ENCODE measurements at regions not wholly inside any gene's neighbourhood (a gene's known extent, or its start where the extent isn't known, plus 50 kb on each side); places are given as distances from the start of the nearest gene placed in this dataset.
"Not testable (repeated sequence)": the region's sequence is repeated elsewhere in the genome, so short reads cannot be mapped to it uniquely, and the experiment has no call there.

DNA sequence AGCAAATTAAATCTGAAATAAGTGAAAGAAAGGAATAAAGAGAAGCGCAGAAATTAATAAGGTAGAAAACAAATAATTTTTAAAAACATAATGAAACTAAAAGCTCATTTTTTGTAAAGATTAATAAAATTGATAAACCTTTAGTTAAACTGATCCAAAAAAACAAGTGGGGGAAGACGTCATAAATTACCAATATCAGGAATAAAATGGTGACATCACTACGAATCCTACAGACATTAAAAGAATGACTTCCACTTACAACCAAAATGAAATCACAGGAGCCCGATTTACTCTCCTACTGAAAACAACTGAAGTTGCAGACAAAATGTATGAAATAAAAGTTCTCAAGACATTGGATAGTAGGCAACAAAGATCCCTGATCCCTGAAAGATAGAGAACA lies 68.1 kb upstream of the IFFO2 start:
- peak; percentile 59 for FAIRE-seq

DNA sequence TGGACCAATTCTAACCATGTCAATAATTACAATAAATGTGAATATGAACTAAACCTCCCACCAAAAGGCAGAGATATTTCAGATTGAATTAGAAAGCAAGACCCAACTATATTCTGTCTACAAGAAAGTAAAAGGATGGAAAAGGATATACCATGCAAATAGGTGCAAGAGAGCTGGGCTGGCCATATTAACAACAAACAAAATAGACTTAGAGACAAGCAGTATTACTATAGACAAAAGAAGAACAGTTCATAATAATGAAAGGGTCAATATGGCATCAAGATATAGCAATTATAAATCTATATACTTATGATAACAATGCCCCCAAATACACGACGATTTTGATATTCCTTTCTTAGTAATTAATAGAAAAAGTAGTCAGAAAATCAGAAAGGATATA lies 67.3 kb upstream of the IFFO2 start:
- FAIRE-seq = no peak

DNA sequence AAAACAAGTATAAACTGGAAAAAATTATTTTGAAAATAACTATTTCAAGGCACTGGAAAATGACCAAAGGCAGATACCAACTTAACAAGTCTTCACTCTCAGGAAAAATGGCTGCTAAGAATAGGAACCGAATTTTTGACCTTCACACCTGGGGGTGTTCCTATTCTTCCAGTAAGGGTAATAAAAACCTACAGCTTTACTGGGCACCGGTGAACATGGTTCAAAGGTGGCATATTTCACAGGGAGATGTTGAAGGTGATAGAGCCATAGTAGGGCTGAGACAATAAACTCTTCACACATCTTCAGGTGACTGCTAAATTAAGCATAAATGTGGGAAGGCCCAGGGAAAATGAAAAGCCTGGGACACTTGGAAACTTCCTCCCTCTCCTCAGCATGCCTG lies 65.4 kb upstream of the IFFO2 start:
- no peak for FAIRE-seq

DNA sequence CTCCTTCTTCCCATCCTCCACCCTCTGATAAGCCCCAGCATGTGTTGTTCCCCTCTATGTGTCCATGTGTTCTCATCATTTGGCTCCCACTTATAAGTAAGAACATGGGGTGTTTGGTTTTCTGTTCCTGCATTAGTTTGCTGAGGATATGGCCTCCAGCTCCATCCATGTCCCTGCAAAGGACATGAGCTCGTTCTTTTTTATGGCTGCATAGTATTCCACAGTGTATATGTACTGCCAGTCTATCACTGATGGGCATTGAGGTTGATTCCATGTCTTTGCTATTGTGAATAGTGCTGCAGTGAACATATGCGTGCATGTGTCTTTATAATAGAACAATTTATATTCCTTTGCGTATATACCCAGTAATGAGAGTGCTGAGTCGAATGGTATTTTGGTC lies 62.8 kb upstream of the IFFO2 start:
- FAIRE-seq = not testable (repeated sequence)

DNA sequence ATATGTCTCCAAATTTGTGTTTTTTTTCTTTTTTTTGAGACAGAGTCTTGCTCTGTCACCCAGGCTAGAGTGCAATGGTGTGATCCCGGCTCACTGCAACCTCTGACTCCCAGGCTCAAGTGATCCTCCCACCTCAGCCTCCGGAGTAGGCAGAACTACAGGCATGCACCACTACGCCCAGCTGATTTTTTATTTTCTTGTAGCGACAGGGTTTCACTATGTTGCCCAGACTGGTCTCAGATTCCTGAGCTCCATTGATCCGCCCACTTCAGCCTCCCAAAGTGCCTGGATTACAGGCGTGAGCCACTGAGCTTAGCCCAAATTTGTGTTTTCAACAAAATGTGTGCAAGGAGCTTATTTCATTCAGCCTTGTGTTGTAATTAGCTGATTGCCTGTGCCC lies 59.0 kb upstream of the IFFO2 start:
- FAIRE-seq = no peak

DNA sequence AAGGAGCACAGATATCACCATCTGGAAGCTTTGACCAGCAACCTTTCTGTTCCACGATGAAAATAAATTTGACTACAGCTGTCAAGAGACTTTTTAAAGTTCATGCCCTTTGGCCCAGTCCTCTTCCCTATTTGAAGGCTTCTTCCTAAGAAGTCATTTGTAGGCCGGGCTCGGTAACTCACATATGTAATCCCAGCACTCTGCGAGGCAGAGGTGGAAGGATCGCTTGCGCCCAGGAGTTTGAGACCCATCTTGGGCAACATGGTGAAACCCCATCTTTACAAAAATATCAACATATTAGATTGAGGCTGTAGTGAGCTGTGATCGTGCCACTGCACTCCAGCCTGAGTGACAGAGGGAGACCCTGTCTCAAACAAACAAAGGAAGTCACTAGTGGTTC lies 58.3 kb upstream of the IFFO2 start:
- FAIRE-seq = no peak

DNA sequence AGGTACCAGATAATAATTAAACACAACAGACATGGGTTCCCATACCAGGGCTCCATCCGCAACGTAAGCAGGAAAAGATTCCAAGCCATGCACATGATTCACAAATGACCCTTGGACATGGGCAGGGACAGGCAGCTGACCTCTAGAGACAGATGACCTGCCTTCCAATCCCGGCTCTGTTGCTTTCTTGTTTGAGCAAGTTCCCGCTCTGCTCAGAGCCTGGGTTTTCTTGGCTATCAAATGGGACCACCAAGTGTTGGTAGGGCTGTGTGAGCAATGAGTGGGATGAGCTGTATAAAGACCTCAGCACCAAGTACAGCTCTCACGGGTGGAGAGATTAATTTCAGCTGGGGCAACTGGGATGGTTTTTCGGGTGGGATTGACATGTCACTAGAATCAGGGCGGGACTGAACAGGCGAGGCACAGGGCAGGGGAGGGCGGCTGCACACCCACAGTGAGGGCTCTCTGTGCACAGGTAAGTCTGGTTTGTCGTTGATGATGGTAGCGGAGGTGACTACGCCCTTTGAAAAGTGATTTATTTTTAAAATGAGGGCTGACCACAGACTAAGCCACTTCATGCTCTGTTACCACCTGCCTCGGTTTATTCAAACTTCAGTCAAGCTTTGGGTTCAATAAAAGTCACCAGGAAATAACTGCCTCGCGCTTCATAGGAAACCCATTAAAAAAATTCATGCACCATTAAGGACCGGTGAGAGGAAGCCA lies 57.5 kb upstream of the IFFO2 start:
- no peak for FAIRE-seq

DNA sequence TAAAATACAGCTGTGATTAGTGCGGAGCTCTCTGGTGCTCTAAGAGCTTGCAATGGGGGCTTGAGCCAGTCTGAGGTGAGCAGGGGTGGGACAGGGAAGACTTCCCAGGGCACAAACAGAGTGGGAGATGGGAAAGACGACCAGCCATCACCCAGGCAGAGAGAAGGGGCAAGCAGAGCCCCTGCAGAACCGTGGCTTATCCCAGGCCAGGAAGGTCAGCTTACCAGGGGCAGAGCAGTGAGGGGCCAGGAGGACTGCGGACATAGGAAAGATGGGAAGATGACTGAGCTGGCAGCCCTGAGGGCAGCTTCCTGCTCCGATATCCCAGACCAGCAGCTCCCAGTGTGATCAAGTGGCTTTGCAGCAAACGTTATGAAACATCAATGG lies 55.4 kb upstream of the IFFO2 start:
- no peak for FAIRE-seq

DNA sequence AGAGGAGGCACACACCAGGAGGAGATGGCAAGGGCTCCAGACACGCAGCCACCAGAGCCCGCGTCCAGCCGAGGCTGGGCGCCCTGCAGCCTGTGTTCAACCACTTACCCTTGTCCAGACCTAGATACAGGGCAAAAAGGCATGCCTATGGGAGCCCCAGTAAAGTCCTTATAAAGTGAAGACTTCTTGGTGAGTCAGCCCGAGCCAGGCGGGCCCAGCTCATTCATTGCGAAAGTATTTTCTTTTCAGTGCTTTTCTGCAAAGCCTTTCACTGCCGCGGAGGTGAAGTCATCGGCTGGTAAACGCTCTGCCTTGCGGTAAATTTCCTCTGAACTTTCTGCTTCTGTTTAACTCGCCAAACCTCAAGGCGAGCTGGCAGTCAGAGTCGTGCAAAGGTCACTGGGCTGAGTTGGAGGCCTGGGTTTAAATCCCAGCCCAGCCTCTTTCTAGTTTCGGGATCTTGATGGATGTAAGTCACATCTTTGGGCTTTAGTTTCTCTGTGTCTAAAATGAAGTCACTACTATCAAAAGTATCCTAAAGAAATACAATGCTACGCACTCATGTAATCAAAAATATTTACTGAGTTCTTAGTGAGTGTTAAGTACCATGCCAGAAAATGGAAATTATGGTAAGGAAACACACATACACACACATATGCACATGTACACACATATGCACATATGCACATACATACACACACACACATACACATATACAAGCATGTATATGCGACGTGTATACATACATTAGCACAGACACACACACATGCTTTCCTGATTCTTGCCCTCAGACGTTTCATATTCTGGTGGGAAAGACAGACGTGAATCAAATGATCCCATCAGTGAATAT lies 54.7 kb upstream of the IFFO2 start:
- peak; percentile 99 for FAIRE-seq

DNA sequence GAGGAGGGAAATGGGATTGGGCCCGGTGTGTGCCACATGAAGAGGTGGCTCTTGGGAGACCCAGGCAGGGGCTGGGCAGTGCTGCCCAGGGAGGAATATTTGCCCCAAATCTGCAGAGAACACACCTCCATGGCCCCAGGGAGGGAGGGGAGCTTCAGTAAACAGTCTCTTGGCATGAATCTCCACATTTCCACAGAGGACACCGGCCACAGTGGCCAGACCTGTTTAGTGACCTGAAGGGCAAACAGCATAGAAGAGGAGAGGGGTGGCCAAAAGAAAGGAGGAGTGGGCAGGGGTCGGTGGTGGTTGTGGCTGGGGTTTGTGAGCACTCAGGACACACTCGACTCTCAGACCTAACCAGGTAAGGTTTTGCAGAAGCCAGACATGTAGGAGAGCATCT lies 54.0 kb upstream of the IFFO2 start:
- no peak for FAIRE-seq

DNA sequence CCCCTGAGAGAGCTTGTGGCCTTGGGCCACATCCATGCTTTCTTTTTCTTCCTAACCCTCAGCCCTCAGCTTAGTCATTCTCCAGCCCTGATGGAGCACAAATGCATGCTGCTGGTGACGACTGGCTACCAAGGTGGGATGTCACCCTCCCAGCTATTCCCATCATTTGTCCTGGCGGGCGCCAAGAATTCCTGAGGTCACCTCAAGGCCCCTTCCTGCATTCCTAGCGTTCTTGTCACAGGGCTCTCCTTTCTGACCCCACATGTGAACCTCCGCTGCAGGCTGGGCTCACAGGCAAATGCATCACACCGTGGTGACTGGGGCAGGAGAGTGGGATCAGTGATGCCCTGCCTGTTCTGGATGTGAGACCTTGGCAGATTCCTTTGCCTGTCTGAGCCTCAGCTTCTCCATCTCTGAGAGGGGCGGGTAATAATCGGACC lies 53.4 kb upstream of the IFFO2 start:
- FAIRE-seq = peak; percentile 96

DNA sequence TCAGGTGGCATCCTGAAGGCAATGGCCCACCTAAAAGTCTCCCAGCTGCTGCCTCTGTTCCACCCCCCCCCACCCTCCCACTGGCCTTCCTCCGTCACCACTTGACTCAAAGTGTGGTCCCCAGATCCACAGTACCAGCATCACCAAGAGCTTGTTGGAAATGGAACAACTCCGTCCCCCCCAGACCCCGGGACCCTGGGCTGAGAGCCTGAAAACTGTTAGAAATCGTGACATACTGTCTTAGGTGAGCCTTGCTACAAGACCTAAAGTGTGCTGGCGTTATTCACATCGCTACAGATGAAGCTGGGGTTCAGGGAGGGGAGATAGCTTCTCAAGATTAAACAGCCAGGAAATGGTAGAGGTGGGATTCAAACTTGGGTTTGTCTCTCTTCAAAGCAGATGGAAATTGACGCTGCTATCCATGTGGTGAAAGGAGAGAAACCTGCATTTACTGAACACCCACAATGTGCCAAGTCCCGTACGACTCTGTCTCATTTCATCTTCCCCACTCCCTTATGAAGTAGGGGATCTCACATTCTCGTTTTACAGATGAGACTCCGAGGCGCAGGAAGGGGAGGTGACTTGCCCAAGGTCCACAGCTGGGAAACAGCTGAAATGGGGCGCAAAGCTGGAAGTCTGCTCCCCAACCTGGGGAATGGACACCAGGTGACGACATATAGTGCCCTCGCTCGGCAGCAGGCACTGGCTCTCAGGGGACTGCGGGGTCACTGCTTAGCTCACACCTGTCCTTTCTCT lies 52.8 kb upstream of the IFFO2 start:
- no peak for FAIRE-seq

DNA sequence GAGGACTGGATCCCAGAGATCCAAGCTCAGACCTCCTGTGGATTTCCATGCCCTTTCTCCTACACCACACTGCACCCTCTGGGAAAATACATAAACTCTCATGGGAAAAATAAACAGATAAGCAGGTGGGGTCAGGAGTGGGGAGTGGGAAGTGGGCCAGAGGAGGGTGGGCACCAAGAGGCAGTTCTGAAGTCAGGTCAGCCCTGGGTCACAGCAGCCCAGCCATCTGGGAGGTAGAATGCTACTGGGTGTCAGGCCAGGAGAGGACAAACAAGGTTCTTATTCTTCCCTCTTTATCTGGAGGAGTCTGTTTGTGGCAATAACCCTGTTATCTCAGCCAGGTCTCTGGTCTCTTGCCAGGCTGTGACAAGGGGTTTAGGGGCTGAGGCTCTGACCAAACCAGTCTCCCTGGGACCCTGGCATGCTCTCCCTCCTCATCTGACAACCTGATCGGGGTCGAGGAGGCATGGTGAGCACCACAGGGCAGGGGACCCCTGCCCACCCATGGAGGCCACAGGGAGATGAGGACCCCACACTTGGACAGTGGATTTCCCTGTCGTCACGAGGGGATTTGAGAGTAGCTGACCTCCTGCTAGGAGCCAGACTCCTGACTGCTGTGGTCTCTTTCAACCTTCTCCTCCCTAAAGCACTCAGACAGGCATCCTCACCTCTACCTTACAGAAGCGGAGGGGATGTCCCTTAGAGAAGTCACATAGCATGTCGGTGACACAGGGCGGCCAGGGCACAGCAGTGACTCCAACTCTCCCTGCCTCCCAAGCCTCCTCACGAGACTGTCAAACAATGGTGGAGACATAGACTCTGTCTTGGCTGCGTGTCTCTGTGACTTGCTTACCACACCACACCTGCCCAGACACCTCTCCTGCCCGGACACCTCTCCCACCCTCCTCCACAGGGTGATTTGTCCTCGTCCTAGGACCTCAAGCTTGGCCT lies 51.3 kb upstream of the IFFO2 start:
- no peak for FAIRE-seq

DNA sequence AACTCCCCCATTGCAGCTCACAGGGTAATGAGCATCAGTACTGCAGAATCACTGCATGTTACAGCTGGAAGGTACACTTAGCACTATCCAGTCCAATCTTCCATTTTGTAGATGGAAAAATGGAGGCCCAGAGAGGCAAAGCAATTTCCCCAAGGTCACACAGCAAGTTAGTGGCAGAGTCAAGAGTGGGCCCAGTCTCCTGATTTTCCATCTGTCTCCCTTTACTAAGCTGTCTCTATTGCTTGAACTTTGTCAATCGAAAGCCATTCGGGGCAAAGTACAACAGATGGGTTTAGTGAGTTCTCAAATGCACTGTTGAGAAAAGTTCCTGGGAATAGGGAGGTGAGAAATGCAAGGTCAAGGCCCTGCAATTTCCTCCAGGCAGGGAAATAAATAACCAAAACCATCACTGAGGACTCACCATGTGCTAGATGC lies 50.4 kb upstream of the IFFO2 start:
- FAIRE-seq = no peak
